ENCODE measurements at regions not wholly inside any gene's neighbourhood (a gene's known extent, or its start where the extent isn't known, plus 50 kb on each side); places are given as distances from the start of the nearest gene placed in this dataset.

GRCh38 chr20:59451641-59452040, 151.2 kb downstream of the EDN3 start:
- Histone ChIP-seq H3K14ac (ENCODE audit: insufficient read length) (no peak overlapping the region), H3K4ac (replicated peaks; ENCODE audit: insufficient read length, low read depth, low read length) (no peak overlapping the region), H3K79me2 (ENCODE audit: control insufficient read depth in 1 of 2, insufficient read depth in 2 of 2, low read length in 2 of 2) (no peaks in the 10 kb centered on the region), H4K20me1 (replicated peaks in 1 of 2; ENCODE audit: control insufficient read depth in 1 of 2, insufficient read depth in 2 of 2, low read length in 2 of 2) (no peaks in the 10 kb centered on the region), H4K91ac (replicated peaks; ENCODE audit: insufficient read length, low read length) (no peak overlapping the region), H3K4me1 (replicated peaks in 1 of 4; ENCODE audit: control insufficient read depth in 3 of 4, insufficient read depth in 4 of 4, low read length in 3 of 4) (peaks cover 0 to 3% (median 0%) of the 10 kb centered on the region in 4 experiments; a peak in 4 of 7 replicates), H3K4me2 (ENCODE audit: insufficient read depth in 1 of 2, low read depth in 2 of 2, low read length in 2 of 2) (no peak overlapping the region), H3K9me3 (ENCODE audit: insufficient read depth in 2 of 2, low read depth in 1 of 2, low read length in 1 of 2) (no peaks in the 10 kb centered on the region), H2BK120ac (replicated peaks; ENCODE audit: low read depth, low read length) (no peak overlapping the region), H3K36me3 (ENCODE audit: control insufficient read depth in 2 of 4, insufficient read depth in 4 of 4, low read length in 3 of 4) (no peaks in the 10 kb centered on the region), H2BK15ac (ENCODE audit: low read length) (no peak overlapping the region), H3K79me1 (ENCODE audit: low read depth, low read length) (no peaks in the 10 kb centered on the region), H3K9ac (replicated peaks in 1 of 4; ENCODE audit: extremely low read depth in 1 of 4, low read depth in 3 of 4, low read length in 3 of 4) (no peak overlapping the region), H2BK5ac (ENCODE audit: low read depth, low read length) (no peak overlapping the region), H3K18ac (ENCODE audit: extremely low read depth, low read length) (no peak overlapping the region), H3K27ac (ENCODE audit: low read depth, low read length) (no peak overlapping the region), H3K4me3 (ENCODE audit: extremely low read depth in 1 of 4, insufficient read depth in 2 of 4, low read depth in 3 of 4, low read length in 4 of 4) (no peak overlapping the region), H4K8ac (ENCODE audit: extremely low read depth, insufficient read depth, low read length) (no peak overlapping the region), H4K5ac (ENCODE audit: insufficient read length, low read depth, low read length) (no peak overlapping the region), H3K27me3 (replicated peaks in 1 of 4; ENCODE audit: control insufficient read depth in 3 of 4, extremely low read depth in 1 of 4, insufficient read depth in 3 of 4, low read length in 3 of 4) (no peaks in the 10 kb centered on the region; a peak in 1 of 7 replicates), H3K23ac (ENCODE audit: insufficient read length) (no peak overlapping the region), H2AFZ (ENCODE audit: low read length) (no peak overlapping the region), H2BK20ac (ENCODE audit: low read length) (no peak overlapping the region), H2BK12ac (ENCODE audit: low read depth, low read length) (no peak overlapping the region), H3K23me2 (ENCODE audit: low read depth, low read length) (no peaks in the 10 kb centered on the region), H2AK5ac (ENCODE audit: low read depth, low read length) (no peak overlapping the region), H3K56ac (replicated peaks; ENCODE audit: insufficient read length, low read depth, low read length) (no peak overlapping the region)
- FAIRE-seq: no peak
- ChIA-PET CTCF (ENCODE audit: partially characterized antibody) (interaction anchor here (0.8 to 6.7 kb wide), 4 partner anchors 23 to 228 kb away, joined by 3 to 40 read pairs (median 4); no protein-coding TSS in a partner anchor), POLR2A (ENCODE audit: partially characterized antibody) (interaction anchor here (1.3 kb wide), 1 partner anchor 29 kb away, joined by 3 read pairs; no protein-coding TSS in a partner anchor)
- WGBS, 2 experiments (ENCODE audit: extremely low coverage in 1 of 2, insufficient coverage in 1 of 2, insufficient read length in 1 of 2, insufficient replicate concordance in 2 of 2, low coverage in 1 of 2, low lambda C conversion rate in 2 of 2, missing lambda C conversion rate in 1 of 2): 86% methylated on average over 4 of the region's 4 CpGs; no CpG with 5 or more reads in 1 of the 2 experiments
- no peak for DNase-seq (ENCODE audit: low read depth in 1 of 2, low spot score in 2 of 2)
- TF ChIP-seq CEBPB (IDR thresholded peaks at IDR 0.05; ENCODE audit: low read depth, low read length): no peak
- TF ChIP-seq SRF (IDR thresholded peaks at IDR 0.05; ENCODE audit: low read depth, low read length): no peak
- no peak for TF ChIP-seq YY1 (IDR thresholded peaks at IDR 0.05; ENCODE audit: low read depth, low read length)
- no peak for TF ChIP-seq POLR2AphosphoS5 (IDR thresholded peaks at IDR 0.05; ENCODE audit: low read depth, low read length)
